ENCODE measurements at regions not wholly inside any gene's neighbourhood (a gene's known extent, or its start where the extent isn't known, plus 50 kb on each side); places are given as distances from the start of the nearest gene placed in this dataset.
"Not testable (repeated sequence)": the region's sequence is repeated elsewhere in the genome, so short reads cannot be mapped to it uniquely, and the experiment has no call there.

- TF ChIP-seq POLR2AphosphoS5 (IDR thresholded peaks at IDR 0.05; ENCODE audit: insufficient read depth in 1 of 2, low read depth in 1 of 2) (no peak), CTCF (IDR thresholded peaks at IDR 0.05) (no peak), POLR2A (IDR thresholded peaks at IDR 0.05) (no peak)
- intact Hi-C loops (cut with DNase I) = no loop called here
- H3K27me3 ChIP-seq = no peaks in the 10 kb centered on the region
Observed at GRCh38 chr1:25008192-25008485, 78.1 kb upstream of the RUNX3 start.

GRCh38 chr1:25007390-25008191 lies 77.5 kb upstream of the RUNX3 start:
- not testable (repeated sequence) for H3K4me3 ChIP-seq, H3K27me3 ChIP-seq

More at GRCh38 chr1:25008192-25008485, 78.1 kb upstream of the RUNX3 start:
- DNase-seq (ENCODE audit: extremely low spot score in 2 of 2) = no peak
- Histone ChIP-seq H3K27ac (no peak overlapping the region), H3K36me3 (no peaks in the 10 kb centered on the region), H3K4me3 (no peak overlapping the region), H3K9me3 (no peaks in the 10 kb centered on the region), H3K4me1 (no peaks in the 10 kb centered on the region)

GRCh38 chr1:25006770-25007169 lies 76.7 kb upstream of the RUNX3 start:
- intact Hi-C loops (cut with DNase I) = no loop called here
- TF ChIP-seq POLR2A (IDR thresholded peaks at IDR 0.05) = no peak
- Histone ChIP-seq H3K27me3 (no peaks in the 10 kb centered on the region), H3K9me3 (no peaks in the 10 kb centered on the region), H3K27ac (no peak overlapping the region), H3K4me1 (no peaks in the 10 kb centered on the region), H3K36me3 (no peaks in the 10 kb centered on the region), H3K4me3 (no peak overlapping the region)
- DNase-seq (ENCODE audit: extremely low spot score in 2 of 2) = no peak

More at GRCh38 chr1:25007390-25008191, 77.5 kb upstream of the RUNX3 start:
- H3K4me1 ChIP-seq; H3K27ac ChIP-seq; intact Hi-C loops (cut with DNase I); H3K36me3 ChIP-seq; DNase-seq (ENCODE audit: extremely low spot score in 2 of 2); H3K9me3 ChIP-seq: not testable (repeated sequence)

GRCh38 chr1:25004355-25004754 lies 74.3 kb upstream of the RUNX3 start:
- Histone ChIP-seq H3K4me3 (no peak overlapping the region), H3K27me3 (no peaks in the 10 kb centered on the region), H3K36me3 (no peaks in the 10 kb centered on the region), H3K27ac (no peak overlapping the region), H3K4me1 (no peaks in the 10 kb centered on the region), H3K9me3 (no peaks in the 10 kb centered on the region)
- TF ChIP-seq POLR2A (IDR thresholded peaks at IDR 0.05) (no peak), CTCF (IDR thresholded peaks at IDR 0.05) (no peak), POLR2AphosphoS5 (IDR thresholded peaks at IDR 0.05; ENCODE audit: insufficient read depth in 1 of 2, low read depth in 1 of 2) (no peak)
- DNase-seq (ENCODE audit: extremely low spot score in 2 of 2) = no peak
- intact Hi-C loops (cut with DNase I) = no loop called here

- Histone ChIP-seq H3K4me3 (no peak overlapping the region), H3K36me3 (no peaks in the 10 kb centered on the region), H3K27ac (no peak overlapping the region), H3K9me3 (no peaks in the 10 kb centered on the region), H3K4me1 (no peaks in the 10 kb centered on the region), H3K27me3 (no peaks in the 10 kb centered on the region)
- no peak for TF ChIP-seq POLR2A (IDR thresholded peaks at IDR 0.05)
- no peak for TF ChIP-seq CTCF (IDR thresholded peaks at IDR 0.05)
- TF ChIP-seq POLR2AphosphoS5 (IDR thresholded peaks at IDR 0.05; ENCODE audit: insufficient read depth in 1 of 2, low read depth in 1 of 2) = no peak
- DNase-seq (ENCODE audit: extremely low spot score in 2 of 2) = no peak
- intact Hi-C loops (cut with DNase I) = no loop called here
Observed at GRCh38 chr1:25003457-25004190, 73.5 kb upstream of the RUNX3 start.

- H3K27ac ChIP-seq = no peak overlapping the region
- intact Hi-C loops (cut with DNase I) = no loop called here
- DNase-seq (ENCODE audit: extremely low spot score in 2 of 2) = no peak
- TF ChIP-seq POLR2A (IDR thresholded peaks at IDR 0.05) = no peak
- TF ChIP-seq POLR2AphosphoS5 (IDR thresholded peaks at IDR 0.05; ENCODE audit: insufficient read depth in 1 of 2, low read depth in 1 of 2) = no peak
- no peak for TF ChIP-seq CTCF (IDR thresholded peaks at IDR 0.05)
- no peaks in the 10 kb centered on the region for H3K36me3 ChIP-seq
- H3K4me3 ChIP-seq = no peak overlapping the region
- no peaks in the 10 kb centered on the region for H3K9me3 ChIP-seq
- H3K27me3 ChIP-seq = no peaks in the 10 kb centered on the region
- H3K4me1 ChIP-seq = no peaks in the 10 kb centered on the region
Observed at GRCh38 chr1:25003000-25003399, 72.9 kb upstream of the RUNX3 start.
